ENCODE measurements at regions not wholly inside any gene's neighbourhood (a gene's known extent, or its start where the extent isn't known, plus 50 kb on each side); places are given as distances from the start of the nearest gene placed in this dataset.

DNA sequence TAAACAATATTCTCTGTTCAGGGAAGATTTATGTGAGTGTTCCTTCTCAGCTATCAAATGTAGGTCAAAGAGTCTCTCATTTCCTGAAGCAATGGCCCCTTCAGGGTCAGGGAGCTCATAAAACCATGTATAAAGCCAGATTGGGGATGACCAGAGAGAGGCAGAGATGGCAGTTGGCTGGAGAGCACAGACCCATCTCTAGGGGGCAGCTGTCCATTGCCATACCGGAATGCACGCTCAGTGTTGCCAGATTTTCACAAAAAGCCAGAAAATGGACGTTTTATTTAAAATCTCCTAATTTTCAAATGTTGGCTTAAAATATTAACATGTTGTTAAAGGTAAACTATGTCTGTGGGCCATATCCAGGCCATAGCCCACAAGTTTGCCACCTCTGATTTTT lies 1920.7 kb upstream of the CELF4 start:
- TF ChIP-seq ZNF274 (IDR thresholded peaks at IDR 0.05; ENCODE audit: low read depth, low read length): no peak
- TF ChIP-seq YY1 (IDR thresholded peaks at IDR 0.05; ENCODE audit: insufficient read depth, insufficient read length): no peak
- TF ChIP-seq SUZ12 (IDR thresholded peaks at IDR 0.05; ENCODE audit: extremely low read depth, insufficient read depth, insufficient read length): no peak

Measured in NT2/D1 (cell line).